H1 (cell line): ENCODE measurements at regions not wholly inside any gene's neighbourhood (a gene's known extent, or its start where the extent isn't known, plus 50 kb on each side); places are given as distances from the start of the nearest gene placed in this dataset.
A peak's percentile ranks its signal among the peaks of the same experiment; 100 is the strongest.

ENCODE experiments used
- CTCF ChIA-PET: fragments of 300-600 bp; sonication (Branson Sonifier 250); formaldehyde crosslinking; loops from one replicate; lab custom pipeline; 2021; ENCODE audit not compliant: partially characterized antibody; lab: Charles Lee
- POLR2A ChIA-PET: fragments of 300-600 bp; sonication (Branson Sonifier 250); formaldehyde crosslinking; loops from one replicate; lab custom pipeline; 2021; ENCODE audit warnings: inconsistent platforms; ENCODE audit not compliant: partially characterized antibody; lab: Charles Lee
- DNase-seq, 2 experiments: peaks; one replicate each; pipeline versions ENCODE4 v3.0.0 to v3.0.0-alpha.2; 2010 to 2022; ENCODE audit warnings: low spot score in 2 of 2, low read depth in 1 of 2, mixed read lengths in 1 of 2
- FAIRE-seq: peaks from 2 replicates; lab custom pipeline; 2011; peaks lifted over from hg19 to GRCh38; lab: Jason Lieb, UNC
- H2AFZ ChIP-seq: 2 replicates; pipeline ENCODE4 v1.8.1; 2012; ENCODE audit warnings: low read length, inconsistent platforms
- H2AK5ac ChIP-seq: 2 replicates; pipeline ENCODE4 v1.6.1; 2013; ENCODE audit warnings: low read depth, low read length
- H2BK120ac ChIP-seq: replicated peaks from 2 replicates; pipeline ENCODE3; 2013; ENCODE audit warnings: low read depth, low read length, inconsistent platforms
- H2BK12ac ChIP-seq: 2 replicates; pipeline ENCODE4 v1.6.1; 2013; ENCODE audit warnings: low read depth, low read length
- H2BK15ac ChIP-seq: 2 replicates; pipeline ENCODE4 v1.6.1; 2013; ENCODE audit warnings: low read length
- H2BK20ac ChIP-seq: 2 replicates; pipeline ENCODE4 v1.6.1; 2013; ENCODE audit warnings: low read length
- H2BK5ac ChIP-seq: 2 replicates; pipeline ENCODE4 v1.6.1; 2013; ENCODE audit warnings: low read depth, low read length
- H3K14ac ChIP-seq: 2 replicates; pipeline ENCODE4 v1.6.1; 2013; ENCODE audit warnings: inconsistent platforms; ENCODE audit not compliant: insufficient read length
- H3K18ac ChIP-seq: 2 replicates; pipeline ENCODE4 v1.6.1; 2013; ENCODE audit warnings: low read length; ENCODE audit errors: extremely low read depth
- H3K23ac ChIP-seq: 2 replicates; pipeline ENCODE4 v1.6.1; 2013; ENCODE audit warnings: inconsistent platforms; ENCODE audit not compliant: insufficient read length
- H3K23me2 ChIP-seq: 2 replicates; pipeline ENCODE4 v1.6.1; 2013; ENCODE audit warnings: low read depth, low read length
- H3K27ac ChIP-seq: 2 replicates; pipeline ENCODE4 v1.6.1; 2011; ENCODE audit warnings: low read depth, low read length, inconsistent platforms
- H3K27me3 ChIP-seq, 4 experiments: replicated peaks in 1 of 4; 1 replicate in 1 of 4; 2 replicates in 3 of 4; pipeline versions ENCODE4 v1.6.1 to v1.8.1; 2011 to 2013; ENCODE audit warnings: low read length in 3 of 4, mild to moderate bottlenecking in 3 of 4, inconsistent platforms in 2 of 4, mixed read lengths in 2 of 4, moderate library complexity in 1 of 4; ENCODE audit not compliant: control insufficient read depth in 3 of 4, insufficient read depth in 3 of 4; ENCODE audit errors: extremely low read depth in 1 of 4
- H3K36me3 ChIP-seq, 4 experiments: 2 replicates each; pipeline versions ENCODE4 v1.6.1 to v1.8.1; 2011 to 2013; ENCODE audit warnings: mild to moderate bottlenecking in 4 of 4, low read length in 3 of 4, moderate library complexity in 2 of 4, control low read depth in 1 of 4, inconsistent platforms in 1 of 4; ENCODE audit not compliant: insufficient read depth in 4 of 4, control insufficient read depth in 2 of 4
- H3K4ac ChIP-seq: replicated peaks from 2 replicates; pipeline ENCODE3; 2013; ENCODE audit warnings: low read length, low read depth, mixed read lengths, inconsistent platforms; ENCODE audit not compliant: insufficient read length
- H3K4me1 ChIP-seq, 4 experiments: replicated peaks in 1 of 4; 1 replicate in 1 of 4; 2 replicates in 3 of 4; pipeline versions ENCODE4 v1.6.1 to v1.8.1; 2011 to 2013; ENCODE audit warnings: low read length in 3 of 4, inconsistent platforms in 2 of 4, mixed read lengths in 1 of 4; ENCODE audit not compliant: insufficient read depth in 4 of 4, control insufficient read depth in 3 of 4
- H3K4me2 ChIP-seq, 2 experiments: 2 replicates each; pipeline versions ENCODE4 v1.6.1 to v1.8.1; 2011 to 2013; ENCODE audit warnings: low read depth in 2 of 2, low read length in 2 of 2, control low read depth in 1 of 2, inconsistent platforms in 1 of 2, mild to moderate bottlenecking in 1 of 2; ENCODE audit not compliant: insufficient read depth in 1 of 2
- H3K4me3 ChIP-seq, 4 experiments: fragments of 200-600, 300-600 bp in 1 of 4; sonication (generic), shearing (Covaris generic), sonication (Bioruptor Twin) in 1 of 4; 2 replicates each; pipeline versions ENCODE4 v1.5.1 to v1.8.1; 2011 to 2016; ENCODE audit warnings: low read length in 4 of 4, low read depth in 3 of 4, control low read depth in 2 of 4, inconsistent platforms in 2 of 4, mild to moderate bottlenecking in 2 of 4, mixed read lengths in 1 of 4, moderate library complexity in 1 of 4; ENCODE audit not compliant: insufficient read depth in 2 of 4; ENCODE audit errors: extremely low read depth in 1 of 4
- H3K56ac ChIP-seq: replicated peaks from 2 replicates; pipeline ENCODE3; 2013; ENCODE audit warnings: low read depth, mild to moderate bottlenecking, mixed read lengths, low read length, inconsistent platforms; ENCODE audit not compliant: insufficient read length
- H3K79me1 ChIP-seq: 2 replicates; pipeline ENCODE4 v1.6.1; 2013; ENCODE audit warnings: low read depth, low read length, control low read depth
- H3K79me2 ChIP-seq, 2 experiments: 2 replicates each; pipeline versions ENCODE4 v1.6.1 to v1.8.1; 2012 to 2013; ENCODE audit warnings: low read length in 2 of 2, mild to moderate bottlenecking in 2 of 2, inconsistent platforms in 1 of 2; ENCODE audit not compliant: insufficient read depth in 2 of 2, control insufficient read depth in 1 of 2
- H3K9ac ChIP-seq, 4 experiments: replicated peaks in 1 of 4; 1 replicate in 1 of 4; 2 replicates in 3 of 4; pipeline versions ENCODE4 v1.6.1 to v1.8.1; 2011 to 2013; ENCODE audit warnings: low read depth in 3 of 4, low read length in 3 of 4, control low read depth in 2 of 4, mild to moderate bottlenecking in 2 of 4, moderate library complexity in 2 of 4, inconsistent platforms in 1 of 4; ENCODE audit errors: extremely low read depth in 1 of 4
- H3K9me3 ChIP-seq, 2 experiments: 2 replicates each; pipeline versions ENCODE4 v1.6.1 to v1.8.1; 2012 to 2013; ENCODE audit warnings: mild to moderate bottlenecking in 2 of 2, moderate library complexity in 2 of 2, control low read depth in 1 of 2, inconsistent platforms in 1 of 2, low read depth in 1 of 2, low read length in 1 of 2, mixed read lengths in 1 of 2; ENCODE audit not compliant: insufficient read depth in 2 of 2
- H4K20me1 ChIP-seq, 2 experiments: replicated peaks in 1 of 2; 2 replicates each; pipeline versions ENCODE3 to v1.8.1; 2011 to 2013; ENCODE audit warnings: inconsistent platforms in 2 of 2, low read length in 2 of 2, mild to moderate bottlenecking in 1 of 2; ENCODE audit not compliant: insufficient read depth in 2 of 2, control insufficient read depth in 1 of 2
- H4K5ac ChIP-seq: 2 replicates; pipeline ENCODE4 v1.6.1; 2013; ENCODE audit warnings: low read length, low read depth, mixed read lengths, inconsistent platforms; ENCODE audit not compliant: insufficient read length
- H4K8ac ChIP-seq: 2 replicates; pipeline ENCODE4 v1.8.0; 2013; ENCODE audit warnings: mild to moderate bottlenecking, moderate library complexity, low read length, inconsistent platforms; ENCODE audit not compliant: insufficient read depth; ENCODE audit errors: extremely low read depth
- H4K91ac ChIP-seq: replicated peaks from 2 replicates; pipeline ENCODE3; 2013; ENCODE audit warnings: low read length, mixed read lengths, inconsistent platforms; ENCODE audit not compliant: insufficient read length
- ASH2L ChIP-seq: fragments of 200-600, 300-600 bp; sonication (generic); IDR thresholded peaks from one replicate; pipeline ENCODE4 v1.7.1; 2017; ENCODE audit warnings: low read length
- BRCA1 ChIP-seq: IDR thresholded peaks from 2 replicates; pipeline ENCODE4 v1.6.1; 2012; ENCODE audit warnings: low read depth, low read length, improper control_type of control experiment
- CHD1 ChIP-seq: IDR thresholded peaks from 2 replicates; pipeline ENCODE4 v1.6.1; 2012; ENCODE audit warnings: low read depth, low read length, improper control_type of control experiment
- GABPA ChIP-seq: IDR thresholded peaks from 2 replicates; pipeline ENCODE4 v1.6.1; 2011; ENCODE audit warnings: mild to moderate bottlenecking, low read length, moderate library complexity, borderline replicate concordance; ENCODE audit not compliant: insufficient read depth
- KDM4A ChIP-seq: IDR thresholded peaks from one replicate; pipeline ENCODE4 v1.7.1; 2012; ENCODE audit warnings: low read depth, mild to moderate bottlenecking, moderate library complexity, low read length, inconsistent platforms; ENCODE audit not compliant: severe bottlenecking
- MAX ChIP-seq: IDR thresholded peaks from 2 replicates; pipeline ENCODE4 v1.6.1; 2012; ENCODE audit warnings: inconsistent platforms
- NRF1 ChIP-seq: IDR thresholded peaks from 2 replicates; pipeline ENCODE4 v1.6.1; 2011; ENCODE audit warnings: mild to moderate bottlenecking, low read depth, low read length, improper control_type of control experiment
- POU5F1 ChIP-seq: IDR thresholded peaks from 2 replicates; pipeline ENCODE4 v1.6.1; 2011; ENCODE audit warnings: low read depth, mild to moderate bottlenecking, low read length, moderate library complexity
- RBBP5 ChIP-seq: IDR thresholded peaks from 2 replicates; pipeline ENCODE4 v1.7.1; 2012; ENCODE audit warnings: low read depth, mild to moderate bottlenecking, inconsistent platforms, low read length, moderate library complexity, borderline replicate concordance
- SAP30 ChIP-seq: fragments of 300-600 bp; sonication (generic); IDR thresholded peaks from 2 replicates; pipeline ENCODE4 v1.7.1; 2012; ENCODE audit warnings: low read length, moderate library complexity, mild to moderate bottlenecking, inconsistent platforms; ENCODE audit not compliant: insufficient read depth, insufficient replicate concordance
- SIN3A ChIP-seq, 2 experiments: IDR thresholded peaks in 1 of 2; conservative IDR thresholded peaks in 1 of 2; 2 replicates each; pipeline ENCODE4 v1.6.1; 2011 to 2012; ENCODE audit warnings: low read length in 2 of 2, improper control_type of control experiment in 1 of 2, low read depth in 1 of 2, mild to moderate bottlenecking in 1 of 2
- ZNF274 ChIP-seq: IDR thresholded peaks from 2 replicates; pipeline ENCODE4 v1.7.0; 2012; ENCODE audit warnings: low read length, borderline replicate concordance; ENCODE audit errors: extremely low read depth
- WGBS, 2 experiments: shearing (Covaris generic) in 1 of 2; methylation state at CpG; one replicate each; pipeline versions ENCODE4 v1.1.6 to v1.1.7; 2013 to 2015; ENCODE audit warnings: low lambda C conversion rate in 2 of 2, mixed read lengths in 2 of 2, inconsistent platforms in 1 of 2, low coverage in 1 of 2, missing lambda C conversion rate in 1 of 2; ENCODE audit not compliant: insufficient replicate concordance in 2 of 2, insufficient coverage in 1 of 2, insufficient read length in 1 of 2; ENCODE audit errors: extremely low coverage in 1 of 2, missing lambda C conversion rate in 1 of 2; 5-methylcytosine and 5-hydroxymethylcytosine counted together

- no peak overlapping the region for H3K4me3 ChIP-seq
- H3K79me1 ChIP-seq, result no peaks in the 10 kb centered on the region
- no peak overlapping the region for H4K8ac ChIP-seq
- no peaks in the 10 kb centered on the region for H4K20me1 ChIP-seq
- H3K4me1 ChIP-seq, result peaks cover 0 to 2% (median 0%) of the 10 kb centered on the region in 4 experiments; a peak in 1 of 7 replicates
- H3K79me2 ChIP-seq, result no peaks in the 10 kb centered on the region
- TF ChIP-seq RBBP5 (no peak), SIN3A (conservative IDR thresholded peaks at IDR 0.05 in 1 of 2, IDR thresholded peaks at IDR 0.05 in 1 of 2; ENCODE audit: low read depth in 1 of 2, low read length in 2 of 2) (no peak), NRF1 (no peak), MAX (no peak), BRCA1 (no peak), ASH2L (no peak), GABPA (no peak), POU5F1 (no peak), CHD1 (no peak), SAP30 (no peak), KDM4A (no peak), ZNF274 (no peak)
- no peak overlapping the region for H2AFZ ChIP-seq
- H3K27me3 ChIP-seq, result no peaks in the 10 kb centered on the region
- H3K4me2 ChIP-seq, result no peak overlapping the region
- 0 out of 2 replicates have a peak overlapping the region, but pooled peaks have one; percentile 1 for H2BK12ac ChIP-seq
- H4K5ac ChIP-seq, result no peak overlapping the region
- CTCF ChIA-PET, result interaction anchor here (0.6 to 3.2 kb wide), 2 partner anchors 8 to 56 kb away, joined by 4 to 10 read pairs; no protein-coding TSS in a partner anchor
- H3K9me3 ChIP-seq, result peaks cover 0 to 7% of the 10 kb centered on the region in 2 experiments; a peak in 1 of 4 replicates
- no peak overlapping the region for H2BK20ac ChIP-seq
- H3K27ac ChIP-seq, result no peak overlapping the region
- H2BK15ac ChIP-seq, result no peak overlapping the region
- 91% methylated on average over 4 of the region's 4 CpGs; no CpG with 5 or more reads in 1 of the 2 experiments for WGBS, 2 experiments
- no peak overlapping the region for H3K14ac ChIP-seq
- POLR2A ChIA-PET, result no interaction called here
- DNase-seq (no peak), FAIRE-seq (no peak)
- H3K18ac ChIP-seq, result no peak overlapping the region
- no peaks in the 10 kb centered on the region for H3K23me2 ChIP-seq
- H4K91ac ChIP-seq, result no peak overlapping the region
- H3K4ac ChIP-seq, result no peak overlapping the region
- no peak overlapping the region for H3K56ac ChIP-seq
- no peak overlapping the region for H3K9ac ChIP-seq
- no peak overlapping the region for H3K23ac ChIP-seq
- H2AK5ac ChIP-seq, result no peak overlapping the region
- no peak overlapping the region for H2BK120ac ChIP-seq
- no peak overlapping the region for H2BK5ac ChIP-seq
- H3K36me3 ChIP-seq, result no peaks in the 10 kb centered on the region
These were observed 118.3 kb upstream of the ATF7IP start for GRCh38 chr12:14247166-14247565.
